ENCODE measurements at regions not wholly inside any gene's neighbourhood (a gene's known extent, or its start where the extent isn't known, plus 50 kb on each side); places are given as distances from the start of the nearest gene placed in this dataset.

GRCh38 chr3:13728487-13728886, 151.4 kb downstream of the WNT7A start:
- no peak overlapping the region for H3K4me3 ChIP-seq (ENCODE audit: low read depth, low read length)
- TF ChIP-seq POLR2A (IDR thresholded peaks at IDR 0.05; ENCODE audit: extremely low read depth, insufficient read length) = no peak
- TF ChIP-seq, protein P1, sequence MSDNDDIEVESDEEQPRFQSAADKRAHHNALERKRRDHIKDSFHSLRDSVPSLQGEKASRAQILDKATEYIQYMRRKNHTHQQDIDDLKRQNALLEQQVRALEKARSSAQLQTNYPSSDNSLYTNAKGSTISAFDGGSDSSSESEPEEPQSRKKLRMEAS (IDR thresholded peaks at IDR 0.05; ENCODE audit: low read depth, low read length) = no peak
- no peak for TF ChIP-seq MYC (IDR thresholded peaks at IDR 0.05; ENCODE audit: low read depth, low read length)
- TF ChIP-seq CTCF (IDR thresholded peaks at IDR 0.05; ENCODE audit: low read depth, low read length) = no peak
- DNase-seq (ENCODE audit: low read depth) = no peak

GRCh38 chr3:13727890-13728289, 152.0 kb downstream of the WNT7A start:
- DNase-seq (ENCODE audit: low read depth) = no peak

GRCh38 chr3:13723676-13724207, 156.1 kb downstream of the WNT7A start:
- no peak for DNase-seq (ENCODE audit: low read depth)
- TF ChIP-seq MYC (IDR thresholded peaks at IDR 0.05; ENCODE audit: low read depth, low read length) (no peak), CTCF (IDR thresholded peaks at IDR 0.05; ENCODE audit: low read depth, low read length) (no peak), POLR2A (IDR thresholded peaks at IDR 0.05; ENCODE audit: extremely low read depth, insufficient read length) (no peak)
- TF ChIP-seq, protein P1 (IDR thresholded peaks at IDR 0.05; ENCODE audit: low read depth, low read length) = no peak

More at GRCh38 chr3:13727890-13728289, 152.0 kb downstream of the WNT7A start:
- H3K4me3 ChIP-seq (ENCODE audit: low read depth, low read length) = no peak overlapping the region
- no peak for TF ChIP-seq POLR2A (IDR thresholded peaks at IDR 0.05; ENCODE audit: extremely low read depth, insufficient read length)
- no peak for TF ChIP-seq MYC (IDR thresholded peaks at IDR 0.05; ENCODE audit: low read depth, low read length)
- no peak for TF ChIP-seq CTCF (IDR thresholded peaks at IDR 0.05; ENCODE audit: low read depth, low read length)
- TF ChIP-seq, protein P1 (IDR thresholded peaks at IDR 0.05; ENCODE audit: low read depth, low read length) = no peak

GRCh38 chr3:13722178-13722577, 157.7 kb downstream of the WNT7A start:
- DNase-seq (ENCODE audit: low read depth) = no peak
- TF ChIP-seq, protein P1 (IDR thresholded peaks at IDR 0.05; ENCODE audit: low read depth, low read length) = no peak
- TF ChIP-seq MYC (IDR thresholded peaks at IDR 0.05; ENCODE audit: low read depth, low read length) (no peak), CTCF (IDR thresholded peaks at IDR 0.05; ENCODE audit: low read depth, low read length) (no peak), POLR2A (IDR thresholded peaks at IDR 0.05; ENCODE audit: extremely low read depth, insufficient read length) (no peak)
- no peak overlapping the region for H3K4me3 ChIP-seq (ENCODE audit: low read depth, low read length)

More at GRCh38 chr3:13723676-13724207, 156.1 kb downstream of the WNT7A start:
- no peak overlapping the region for H3K4me3 ChIP-seq (ENCODE audit: low read depth, low read length)

DNA sequence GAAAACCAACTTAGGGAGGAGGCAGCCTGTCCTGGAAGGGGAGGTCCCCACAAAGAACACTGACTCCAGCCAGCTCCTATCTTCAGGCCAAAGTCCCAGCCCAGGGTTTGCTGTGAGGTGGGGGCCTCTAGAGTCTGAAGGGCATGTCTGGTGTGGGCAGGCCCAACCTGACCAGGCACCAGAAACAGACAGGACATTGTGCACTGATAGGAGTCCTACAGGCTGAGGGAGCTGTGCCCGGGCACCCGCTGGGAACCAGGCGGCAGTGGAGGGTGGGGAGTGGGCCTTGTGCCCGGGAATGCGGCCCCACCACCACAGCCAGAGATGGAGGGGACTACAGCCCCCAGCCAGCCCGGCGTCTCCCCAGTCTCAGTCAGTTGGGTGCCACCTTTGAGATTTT, 161.4 kb downstream of the WNT7A start:
- TF ChIP-seq, protein P1 (IDR thresholded peaks at IDR 0.05; ENCODE audit: low read depth, low read length) = no peak
- TF ChIP-seq POLR2A (IDR thresholded peaks at IDR 0.05; ENCODE audit: extremely low read depth, insufficient read length) (no peak), MYC (IDR thresholded peaks at IDR 0.05; ENCODE audit: low read depth, low read length) (no peak), CTCF (IDR thresholded peaks at IDR 0.05; ENCODE audit: low read depth, low read length) (no peak)
- DNase-seq (ENCODE audit: low read depth) = peak; percentile 0
- H3K4me3 ChIP-seq (ENCODE audit: low read depth, low read length) = no peak overlapping the region
